ENCODE measurements at regions not wholly inside any gene's neighbourhood (a gene's known extent, or its start where the extent isn't known, plus 50 kb on each side); places are given as distances from the start of the nearest gene placed in this dataset.

GRCh38 chr12:124514996-124515932 lies 52.1 kb downstream of the NCOR2 start:
- H3K27me3 Mint-ChIP-seq (ENCODE audit: low read depth), result no peaks in the 10 kb centered on the region

More at GRCh38 chr12:124514996-124515932, 52.1 kb downstream of the NCOR2 start:
- CTCF ChIA-PET, result no interaction called here
- DNase-seq (ENCODE audit: low spot score) (no peak), ATAC-seq (no peak)
- POLR2A ChIA-PET, result no interaction called here
- peak overlapping the region; percentile 86 for H3K27ac Mint-ChIP-seq
- H3K9me3 Mint-ChIP-seq, result no peaks in the 10 kb centered on the region
- peaks cover 11% of the 10 kb centered on the region for H3K36me3 Mint-ChIP-seq
- TF ChIP-seq ZBTB43 (CRISPR knock-in tag; IDR thresholded peaks at IDR 0.05) (0 out of 2 replicates have a peak, but pooled peaks have one; percentile 86), TEAD4 (CRISPR knock-in tag; IDR thresholded peaks at IDR 0.05) (no peak), USF2 (CRISPR knock-in tag; IDR thresholded peaks at IDR 0.05) (no peak), ZNF425 (CRISPR knock-in tag; conservative IDR thresholded peaks at IDR 0.05) (no peak), PRDM15 (CRISPR knock-in tag; IDR thresholded peaks at IDR 0.05) (no peak)
- peaks cover 55% of the 10 kb centered on the region for H3K4me1 Mint-ChIP-seq
- H3K4me3 Mint-ChIP-seq, result no peak overlapping the region

Data from WTC11 (cell line).